Hepatic stellate cell (primary cell): ENCODE measurements at regions not wholly inside any gene's neighbourhood (a gene's known extent, or its start where the extent isn't known, plus 50 kb on each side); places are given as distances from the start of the nearest gene placed in this dataset.
A peak's percentile ranks its signal among the peaks of the same experiment; 100 is the strongest.
"Not testable (repeated sequence)": the region's sequence is repeated elsewhere in the genome, so short reads cannot be mapped to it uniquely, and the experiment has no call there.

Experiments
- DNase-seq: peaks from one replicate; pipeline ENCODE4 v3.0.0; 2011; ENCODE audit warnings: low spot score

DNA sequence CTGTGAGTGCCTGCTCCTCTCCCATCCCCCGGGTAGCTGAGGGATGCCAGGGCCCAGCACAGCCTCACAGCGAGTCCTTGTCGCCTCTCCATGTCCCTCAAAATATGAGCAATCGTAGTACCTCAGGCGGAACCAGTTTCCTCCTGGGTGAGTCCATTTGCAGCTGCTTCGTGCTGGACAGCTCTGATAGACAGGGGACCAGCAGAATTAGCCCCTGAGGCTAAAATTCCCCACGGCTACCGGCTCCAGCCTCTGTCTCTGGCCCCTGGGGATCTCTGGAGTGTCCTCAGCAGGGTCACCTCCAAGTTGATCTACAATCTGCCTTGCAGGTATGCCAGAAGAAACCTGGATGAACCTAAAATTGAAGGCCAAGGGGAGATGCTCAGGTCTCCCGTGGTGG is 115.8 kb upstream of the FBXL7 start:
- DNase-seq = no peak

DNA sequence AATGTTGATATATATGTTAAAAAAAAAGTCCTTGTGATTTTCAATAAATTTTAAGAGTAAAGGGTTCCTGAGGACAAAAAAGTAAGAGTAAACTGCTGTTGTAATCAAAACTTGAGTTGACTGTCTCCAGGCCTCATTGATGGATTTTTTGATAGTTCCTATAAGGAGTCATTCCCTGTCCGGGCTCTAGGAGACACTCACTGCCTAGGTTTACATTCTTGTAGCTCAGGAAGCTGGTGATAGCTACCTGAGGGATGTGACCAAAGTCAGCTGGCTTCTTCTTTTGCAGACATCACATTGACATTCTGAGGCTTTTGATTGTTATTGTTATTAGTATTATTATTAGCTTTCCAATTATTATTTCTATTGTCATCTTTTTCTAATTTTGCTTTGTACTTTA is 116.5 kb upstream of the FBXL7 start:
- DNase-seq = peak; percentile 9

DNA sequence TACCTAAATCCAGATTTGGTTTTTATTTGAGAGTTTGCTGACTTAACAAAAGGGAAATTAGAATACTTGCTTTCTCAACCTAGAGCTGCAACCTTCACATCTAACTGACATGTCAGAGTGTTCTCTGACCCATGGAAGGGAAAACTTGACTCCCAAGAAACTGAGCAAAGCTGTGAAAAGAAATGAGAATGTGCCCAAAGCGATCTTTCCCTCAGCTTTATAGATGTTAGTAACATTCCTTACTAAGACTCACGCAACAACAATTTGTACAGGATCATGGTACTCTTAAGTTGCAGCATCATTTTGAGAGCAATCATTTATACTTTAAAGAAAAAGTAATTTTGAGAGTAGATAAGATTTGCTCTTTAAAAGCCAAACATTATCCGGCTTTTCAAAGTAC is 117.0 kb upstream of the FBXL7 start:
- DNase-seq = no peak

DNA sequence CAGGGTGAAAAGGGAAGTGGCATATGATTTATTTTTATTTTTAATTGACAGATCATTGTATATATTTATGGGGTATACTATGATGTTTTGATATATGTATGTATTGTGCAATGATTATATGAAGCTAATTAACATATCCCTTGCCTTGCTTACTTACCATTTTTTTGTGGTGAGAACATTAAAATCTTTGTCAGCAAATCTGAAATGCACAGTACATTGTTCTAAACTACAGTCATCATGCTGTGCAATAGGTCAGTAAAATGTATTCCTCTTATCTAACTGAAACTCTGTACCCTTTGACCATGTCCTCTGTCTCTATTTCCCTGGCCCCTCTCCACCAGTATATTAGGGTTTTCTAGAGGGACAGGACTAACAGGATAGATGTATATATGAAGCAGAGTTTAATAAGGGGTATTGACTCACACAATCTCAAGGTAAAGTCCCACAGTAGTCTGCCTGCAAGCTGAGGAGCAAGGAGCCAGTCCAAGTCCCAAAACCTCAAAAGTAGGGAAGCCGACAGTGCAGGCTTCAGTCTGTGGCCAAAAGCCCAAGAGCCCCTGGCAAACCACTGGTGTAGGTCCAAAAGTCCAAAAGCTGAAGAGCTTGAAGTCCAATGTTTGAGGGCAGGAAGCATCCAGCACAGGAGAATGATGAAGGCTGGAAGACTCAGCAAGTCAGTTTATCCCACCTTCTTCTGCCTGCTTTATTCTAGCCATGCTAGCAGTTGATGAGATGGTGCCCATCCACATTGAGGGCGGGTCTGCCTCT is 122.2 kb upstream of the FBXL7 start:
- DNase-seq = no peak

DNA sequence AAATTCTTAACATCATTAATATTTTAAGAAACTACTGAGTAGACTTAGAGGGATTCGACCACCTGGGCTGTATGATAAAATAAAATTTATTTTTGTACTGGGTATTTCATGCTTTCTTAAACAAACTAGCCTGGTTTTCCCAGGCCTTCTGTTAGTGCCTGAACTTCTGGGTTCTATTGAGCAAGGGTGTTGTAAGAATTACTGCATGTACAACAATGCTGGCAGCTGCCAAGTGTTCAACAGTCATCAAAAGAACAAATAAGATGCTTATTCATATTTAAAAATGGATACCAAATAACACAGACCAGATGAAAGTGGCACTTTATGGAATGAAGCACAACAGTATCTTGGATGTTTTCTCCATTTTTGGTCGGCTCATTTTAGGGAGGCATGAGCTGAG is 123.2 kb upstream of the FBXL7 start:
- DNase-seq = no peak

DNA sequence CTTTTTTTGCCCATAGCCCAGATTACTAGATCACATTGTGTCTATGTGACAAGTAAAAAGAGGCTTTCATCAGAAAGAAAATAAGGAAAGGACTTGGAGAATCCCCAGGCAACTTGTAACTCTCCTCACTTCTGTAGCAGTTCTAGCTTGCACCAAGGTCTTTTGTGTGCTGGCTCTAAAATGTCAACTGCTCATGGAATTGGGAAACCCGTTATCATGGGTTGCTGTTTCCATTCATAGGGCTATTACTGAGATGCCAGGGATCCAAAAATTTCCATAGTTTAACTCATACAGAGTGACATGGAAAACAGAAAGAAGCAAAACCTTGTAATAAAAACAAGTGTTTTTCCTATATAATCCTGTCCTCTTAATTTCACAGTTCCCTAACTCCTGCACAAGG is 123.9 kb upstream of the FBXL7 start:
- no peak for DNase-seq

DNA sequence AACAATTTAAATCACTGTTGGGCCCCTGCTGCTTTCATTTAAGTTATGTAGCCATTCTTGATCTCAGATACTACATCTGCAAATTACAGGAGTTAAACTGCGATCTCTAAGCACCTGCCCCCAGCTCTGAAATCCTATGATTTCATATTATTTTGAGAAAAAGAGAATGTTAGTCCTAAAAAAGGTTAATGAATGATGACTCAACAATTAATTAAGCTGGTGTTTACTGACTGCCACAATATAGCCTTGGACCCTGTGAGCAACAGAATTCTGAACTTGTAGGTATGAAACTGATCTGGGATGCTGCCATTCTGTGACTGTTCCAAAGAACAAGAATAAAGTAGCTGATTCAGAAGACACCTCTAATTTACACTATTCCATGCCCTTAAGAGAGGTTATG is 124.4 kb upstream of the FBXL7 start:
- no peak for DNase-seq

DNA sequence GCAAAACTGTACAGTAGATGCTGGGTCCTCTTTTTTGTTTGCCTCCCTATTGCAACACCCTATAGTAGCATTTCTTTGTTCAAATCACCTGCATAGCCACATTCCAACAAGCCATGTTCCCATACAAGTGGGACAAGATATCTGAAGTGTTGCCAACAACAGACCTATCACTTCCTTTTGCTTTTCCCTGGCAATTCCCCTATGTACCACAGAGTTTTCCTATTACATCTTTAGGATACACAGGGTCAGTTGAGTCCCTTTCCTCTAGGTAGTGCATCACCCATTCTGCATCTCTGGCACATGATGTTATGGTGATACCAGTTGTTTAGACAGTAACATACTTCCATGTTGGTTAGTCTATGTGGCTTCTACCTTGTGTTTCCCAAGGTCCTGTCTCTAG is 125.1 kb upstream of the FBXL7 start:
- DNase-seq = no peak

DNA sequence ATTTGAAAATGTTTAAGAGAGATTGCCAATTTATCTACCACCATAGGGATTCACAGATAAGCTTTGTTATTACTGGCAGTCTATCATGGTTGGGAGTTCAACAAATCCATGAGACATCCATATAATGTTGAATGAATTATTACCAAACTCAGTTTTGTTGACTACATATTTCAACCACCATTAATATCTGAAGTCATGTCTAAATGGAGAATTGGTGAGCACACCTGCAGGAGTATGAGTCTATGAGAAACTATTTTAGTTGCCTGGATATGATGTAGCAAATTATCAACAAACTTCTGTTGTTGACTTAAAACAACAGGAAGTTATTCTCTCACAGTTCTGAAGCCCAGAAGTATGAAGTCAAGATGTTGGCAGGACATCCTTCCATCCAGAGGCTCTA is 126.8 kb upstream of the FBXL7 start:
- DNase-seq = no peak

DNA sequence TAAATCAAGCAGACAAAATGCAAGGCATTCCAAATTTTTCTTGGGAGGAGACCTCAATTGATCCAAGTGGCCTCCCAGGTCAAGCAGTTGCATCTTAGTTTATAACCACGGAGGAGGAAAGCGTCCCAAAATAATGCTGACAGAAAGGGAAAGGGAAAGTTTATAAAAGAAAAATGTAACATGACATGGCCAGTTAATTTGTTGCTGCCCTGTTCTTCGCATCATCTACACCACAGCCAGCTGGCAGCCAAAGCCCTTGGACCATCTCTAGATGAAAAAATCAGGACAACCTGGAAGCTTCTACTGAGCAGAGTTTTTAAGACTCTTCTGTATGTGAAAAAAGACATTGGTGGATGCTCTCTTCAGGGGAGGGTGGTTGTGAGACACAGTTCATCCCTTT is 128.8 kb upstream of the FBXL7 start:
- DNase-seq = no peak

DNA sequence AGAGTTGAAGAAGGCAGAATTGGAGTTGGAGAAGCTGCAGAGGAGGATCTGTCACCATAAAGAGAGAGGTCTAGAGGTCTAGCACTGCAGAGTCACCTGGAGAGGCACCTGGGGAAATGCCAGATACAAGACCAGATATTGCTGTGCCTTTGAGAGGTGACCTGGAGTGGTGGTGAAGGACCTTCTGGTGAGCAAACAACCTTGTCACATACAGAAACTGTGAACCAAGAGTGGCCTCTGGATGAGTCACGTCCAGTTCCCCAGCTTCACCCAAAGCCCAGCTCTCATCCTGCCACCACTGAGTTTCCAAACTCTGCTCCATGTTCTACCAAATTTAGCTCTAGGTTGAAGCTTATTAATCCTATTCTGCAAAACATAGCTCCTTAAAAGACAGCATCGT is 131.1 kb upstream of the FBXL7 start:
- DNase-seq = no peak

DNA sequence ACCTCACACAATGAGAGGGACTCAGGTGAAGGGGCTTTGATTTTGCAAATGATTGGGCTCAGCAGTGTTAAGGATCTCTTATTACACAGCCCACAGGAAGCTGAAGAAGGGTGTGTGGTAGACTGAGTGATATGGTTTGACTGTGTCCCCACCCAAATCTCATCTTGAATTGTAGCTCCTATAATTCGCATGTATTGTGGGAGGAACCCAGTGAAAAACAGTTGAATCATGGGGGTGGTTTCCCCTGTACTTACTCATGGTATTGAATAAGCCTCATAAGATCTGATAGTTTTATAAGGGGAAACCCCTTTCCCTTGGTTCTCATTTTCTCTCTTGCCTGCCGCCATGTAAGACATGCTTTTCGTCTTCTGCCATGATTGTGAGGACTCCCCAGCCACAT is 132.5 kb upstream of the FBXL7 start:
- DNase-seq = no peak

DNA sequence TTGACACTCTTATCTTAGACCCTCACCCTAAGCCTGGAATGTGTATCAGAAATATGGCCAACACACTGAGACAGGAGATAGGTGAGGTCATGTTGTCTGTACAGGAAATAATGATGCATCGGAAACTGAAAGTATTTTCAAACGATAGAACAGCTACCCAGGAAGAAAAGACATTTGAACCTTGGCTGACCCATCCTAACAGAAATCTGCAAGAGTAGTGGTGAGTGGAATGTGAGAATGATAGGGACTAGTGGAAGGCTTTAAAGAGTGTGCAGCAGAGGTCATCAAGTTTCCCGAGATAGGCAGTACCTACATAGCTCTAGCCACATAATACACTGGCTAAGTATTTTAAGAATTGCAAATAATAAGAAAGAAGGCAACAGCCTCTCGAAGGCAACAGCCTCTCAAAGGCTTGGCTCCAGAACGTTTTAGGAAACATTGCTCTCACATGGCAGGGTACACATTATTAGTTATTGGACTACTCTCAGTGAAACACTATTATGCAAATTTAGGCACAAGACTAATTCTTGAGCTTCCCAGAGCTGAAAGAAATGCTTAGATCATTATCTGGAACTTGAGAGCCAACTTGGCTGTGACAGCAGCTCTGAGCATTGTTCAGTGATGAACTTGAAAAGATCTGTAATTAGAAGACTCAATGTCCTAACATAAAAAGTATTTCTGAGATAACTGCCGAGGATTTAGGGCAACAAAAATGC is 133.1 kb upstream of the FBXL7 start:
- DNase-seq = no peak

DNA sequence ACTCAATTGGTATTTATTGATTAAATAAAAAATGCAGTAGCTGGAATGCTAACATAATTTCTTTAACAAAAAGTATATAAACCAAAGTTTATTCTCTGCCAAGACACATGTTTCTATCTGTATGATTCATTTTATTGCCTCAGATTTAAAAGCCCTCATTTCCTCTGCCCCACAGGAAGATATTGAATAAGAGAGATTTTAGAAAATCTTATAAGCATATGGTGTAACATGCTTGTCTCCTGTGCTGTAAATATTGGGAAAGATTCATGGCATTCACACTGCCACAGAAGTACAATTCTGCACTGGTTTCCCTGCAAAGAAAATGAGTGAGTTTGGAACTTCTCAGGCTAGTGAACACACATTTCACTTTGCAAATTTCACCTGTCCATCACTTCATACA is 134.9 kb upstream of the FBXL7 start:
- no peak for DNase-seq

DNA sequence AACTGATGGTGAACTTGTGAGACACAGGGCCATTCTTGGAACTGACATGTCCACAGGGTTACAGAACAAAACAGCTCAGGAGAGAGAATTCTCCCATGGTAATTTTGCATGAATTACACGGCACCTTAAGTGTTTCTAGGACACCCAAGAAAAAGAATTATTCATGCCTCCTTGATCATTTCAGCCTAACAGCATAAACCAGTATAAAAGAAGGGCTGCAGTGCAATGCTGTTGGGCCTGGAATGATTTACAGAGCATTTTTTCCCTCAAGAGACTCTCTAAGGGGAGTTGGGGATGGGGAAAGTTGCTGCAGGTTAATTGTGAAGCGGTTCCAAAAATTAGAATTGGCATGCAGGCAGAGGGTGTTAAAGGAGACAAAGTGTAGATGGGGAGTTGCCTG is 136.4 kb upstream of the FBXL7 start:
- no peak for DNase-seq

DNA sequence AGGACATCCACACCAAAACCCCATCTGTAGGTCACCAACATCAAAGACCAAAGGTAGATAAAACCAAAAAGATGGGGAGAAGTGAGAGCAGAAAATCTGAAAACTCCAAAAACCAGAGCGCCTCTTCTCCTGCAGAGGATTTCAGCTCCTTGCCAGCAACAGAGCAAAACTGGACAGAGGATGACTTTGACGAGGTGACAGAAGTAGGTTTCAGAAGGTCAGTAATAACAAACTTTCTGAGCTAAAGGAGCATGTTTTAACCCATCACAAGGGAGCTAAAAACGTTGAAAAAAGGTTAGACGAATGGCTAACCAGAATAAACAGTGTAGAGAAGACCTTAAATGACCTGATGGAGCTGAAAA is 142.9 kb upstream of the FBXL7 start:
- DNase-seq = not testable (repeated sequence)

DNA sequence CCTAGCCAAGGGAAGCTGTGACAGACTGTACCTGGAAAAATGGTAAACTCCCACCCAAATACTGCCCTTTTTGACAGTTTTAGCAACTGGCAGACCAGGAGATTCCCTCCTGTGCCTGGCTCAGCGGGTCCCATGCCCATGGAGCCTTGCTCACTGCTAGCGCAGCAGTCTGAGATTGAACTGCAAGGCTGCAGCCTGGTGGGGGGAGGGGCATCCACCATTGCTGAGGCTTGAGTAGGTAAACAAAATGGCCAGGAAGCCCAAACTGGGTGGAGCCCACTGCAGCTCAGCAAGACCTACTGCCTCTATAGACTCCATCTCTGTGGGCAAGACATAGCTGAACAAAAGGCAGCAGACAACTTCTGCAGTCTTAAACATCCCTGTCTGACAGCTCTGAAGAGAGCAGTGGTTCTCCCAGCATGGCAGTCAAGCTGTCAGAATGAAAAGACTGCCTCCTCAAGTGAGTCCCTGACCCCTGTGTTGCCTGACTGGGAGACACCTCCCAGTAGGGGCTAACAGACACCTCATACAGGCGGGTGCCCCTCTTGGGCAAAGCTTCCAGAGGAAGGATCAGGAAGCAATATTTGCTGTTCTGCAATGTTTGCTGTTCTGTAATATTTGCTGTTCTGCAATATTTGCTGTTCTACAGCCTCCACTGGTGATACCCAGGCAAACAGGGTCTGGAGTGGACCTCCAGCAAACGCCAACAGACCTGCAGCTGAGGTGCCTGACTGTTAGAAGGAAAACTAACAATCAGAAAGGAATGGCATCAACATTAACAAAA is 143.5 kb upstream of the FBXL7 start:
- DNase-seq = not testable (repeated sequence)

DNA sequence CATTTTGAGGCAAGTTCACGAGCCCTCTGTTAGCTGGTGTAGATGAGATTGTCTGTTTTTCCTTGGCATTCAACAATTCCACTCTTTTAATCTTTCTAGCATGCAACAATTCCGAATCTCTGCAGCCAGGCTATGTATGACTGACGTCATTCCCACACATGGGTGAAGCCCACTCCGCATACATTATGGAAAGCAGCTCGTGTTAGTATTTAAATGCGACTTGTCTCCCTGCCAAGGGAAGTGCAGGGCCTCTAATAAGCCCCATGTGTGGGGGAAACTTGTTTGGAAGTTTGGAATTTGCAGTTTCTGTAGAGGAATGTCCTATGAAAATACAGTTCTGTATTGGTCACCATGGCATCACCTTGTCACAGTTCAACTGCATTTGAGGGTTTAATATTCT is 146.0 kb upstream of the FBXL7 start:
- no peak for DNase-seq

DNA sequence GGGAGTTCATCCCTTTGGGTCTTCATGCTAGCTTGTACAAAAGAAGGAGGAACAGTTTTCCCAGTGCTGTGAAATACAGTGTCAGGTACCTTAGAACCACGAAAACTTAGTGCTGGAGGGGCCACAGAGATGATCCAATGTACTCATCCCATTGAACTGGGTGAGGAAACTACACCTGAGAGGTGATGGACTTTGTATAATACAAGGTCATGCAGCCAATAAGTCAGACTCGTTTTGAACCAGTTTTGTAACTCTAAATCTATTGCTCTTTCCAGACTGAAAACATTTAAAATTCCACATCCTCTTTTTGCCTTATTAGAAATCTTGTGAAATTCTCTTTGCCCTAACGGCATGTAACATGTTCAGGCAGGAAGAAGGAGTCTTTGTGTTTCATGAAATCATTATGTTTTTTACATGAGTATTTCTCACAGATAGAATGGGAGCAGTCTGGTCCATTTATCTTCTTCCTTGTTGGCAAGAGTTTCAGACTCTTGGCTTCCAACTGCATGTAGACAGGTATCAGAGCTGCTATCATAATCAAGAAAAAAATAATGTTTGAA is 146.8 kb upstream of the FBXL7 start:
- no peak for DNase-seq

DNA sequence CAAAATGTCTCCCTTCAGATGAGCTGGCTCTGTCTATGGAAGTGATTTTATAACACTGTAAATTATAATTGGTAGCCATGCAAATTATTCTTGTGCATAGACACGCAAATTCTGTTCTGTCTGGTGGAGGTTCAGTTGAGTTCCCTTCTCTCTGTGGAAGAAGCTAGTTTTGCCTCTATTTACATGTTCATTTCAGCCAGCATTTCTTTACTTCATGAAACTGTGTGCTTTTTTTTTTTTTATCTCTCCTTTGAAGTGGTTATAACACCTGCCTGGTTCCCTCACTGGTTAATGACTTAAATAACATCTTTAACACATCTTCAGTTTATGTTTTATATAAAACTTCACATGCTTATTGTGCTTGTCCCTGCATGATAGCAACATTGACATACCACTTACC is 149.4 kb upstream of the FBXL7 start:
- DNase-seq = no peak

DNA sequence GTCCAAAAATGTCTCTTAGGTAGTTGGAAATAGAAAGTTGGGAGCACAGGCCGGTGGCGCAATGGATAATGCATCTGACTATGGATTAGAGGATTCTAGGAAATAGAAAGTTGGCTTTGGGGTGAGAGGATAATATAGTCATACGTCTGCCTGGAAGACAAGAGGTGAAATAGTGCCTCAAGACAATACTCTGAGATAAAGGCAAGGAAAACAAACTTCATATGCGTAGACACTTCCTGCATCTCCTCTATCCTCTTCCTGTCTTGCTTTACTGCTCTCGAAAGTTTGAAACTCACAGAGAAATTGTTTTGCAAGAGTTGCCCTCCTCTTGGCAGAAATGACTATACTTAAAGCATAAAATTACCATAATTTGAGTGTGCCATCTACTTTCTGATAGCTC is 153.2 kb upstream of the FBXL7 start:
- DNase-seq = no peak

DNA sequence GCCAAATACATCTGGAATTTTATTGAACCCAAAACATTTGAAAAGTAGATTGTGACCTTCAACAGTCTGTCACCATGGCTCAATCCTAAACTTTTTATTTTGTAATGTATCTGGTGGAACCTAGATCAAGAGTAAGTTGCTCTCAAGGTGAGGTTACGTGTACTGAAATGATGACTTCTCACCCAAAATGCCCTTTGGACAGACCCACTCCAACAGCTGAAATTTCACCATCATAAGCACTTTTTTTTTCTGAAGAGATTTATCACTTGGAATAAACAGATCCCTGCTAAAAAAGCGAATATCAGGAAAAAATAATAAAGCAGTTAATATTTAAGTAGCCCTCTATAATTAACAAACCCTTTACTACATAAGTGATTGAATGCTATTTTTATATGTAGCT is 155.0 kb upstream of the FBXL7 start:
- no peak for DNase-seq

DNA sequence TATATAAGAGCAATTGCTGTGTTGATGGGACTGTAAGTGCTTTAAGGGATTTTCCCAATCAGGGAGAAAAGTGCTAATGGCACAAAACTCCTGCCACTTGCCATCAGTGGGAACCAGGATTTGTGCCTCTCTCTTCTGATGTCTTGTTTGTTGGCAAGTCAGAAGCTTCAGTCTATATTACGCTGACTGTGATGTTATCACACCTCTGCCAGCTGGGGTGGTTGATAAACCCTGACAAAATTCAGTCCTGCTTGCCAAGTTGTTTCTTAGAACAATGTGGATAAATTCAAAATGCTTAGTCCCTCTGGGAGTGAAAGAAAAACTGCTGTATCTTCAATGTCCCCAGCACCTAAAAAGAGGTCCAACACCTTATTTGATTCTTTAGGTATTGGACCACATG is 161.4 kb upstream of the FBXL7 start:
- DNase-seq = no peak
